Retinal pigment epithelial cell (primary cell): ENCODE measurements at regions not wholly inside any gene's neighbourhood (a gene's known extent, or its start where the extent isn't known, plus 50 kb on each side); places are given as distances from the start of the nearest gene placed in this dataset.

Source experiments
- DNase-seq: peaks from one replicate; pipeline ENCODE4 v3.0.0-alpha.2; 2010; ENCODE audit warnings: low read depth
- H3K4me3 ChIP-seq: 2 replicates; pipeline ENCODE4 v1.5.1; 2011; ENCODE audit warnings: mild to moderate bottlenecking, low read length, control low read depth, moderate library complexity
- CTCF ChIP-seq: conservative IDR thresholded peaks from 2 replicates; pipeline ENCODE4 v1.5.1; 2011; ENCODE audit warnings: low read depth, low read length, control low read depth, inconsistent platforms

GRCh38 chr13:44822291-44822690, 167.0 kb downstream of the NUFIP1 start:
- no peak for DNase-seq
- TF ChIP-seq CTCF, result no peak
- no peak overlapping the region for H3K4me3 ChIP-seq

- DNase-seq, result no peak
Observed at GRCh38 chr13:44819772-44820171, 169.5 kb downstream of the NUFIP1 start.

DNA sequence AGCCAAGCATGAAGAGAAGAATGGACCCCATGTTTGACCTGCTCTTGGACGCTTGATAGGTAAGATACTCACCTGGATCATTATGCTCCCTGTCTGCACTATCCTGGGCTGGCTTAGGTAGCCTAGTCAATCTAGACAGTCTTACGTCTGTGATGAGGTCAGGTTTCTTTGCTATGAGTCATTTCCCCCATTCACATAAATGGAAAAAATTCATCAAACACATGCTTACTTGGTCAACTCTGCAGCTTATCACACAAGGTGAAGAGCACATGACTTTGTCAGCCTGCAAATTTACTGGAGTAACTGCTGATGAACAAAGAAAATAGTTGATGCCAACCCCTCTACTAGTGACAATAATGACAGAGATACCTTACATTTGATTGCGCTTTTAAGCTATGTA, 170.0 kb downstream of the NUFIP1 start:
- peak; percentile 83 for DNase-seq
- TF ChIP-seq CTCF, result no peak
- no peak overlapping the region for H3K4me3 ChIP-seq

More at GRCh38 chr13:44819772-44820171, 169.5 kb downstream of the NUFIP1 start:
- no peak for TF ChIP-seq CTCF
- no peak overlapping the region for H3K4me3 ChIP-seq

DNA sequence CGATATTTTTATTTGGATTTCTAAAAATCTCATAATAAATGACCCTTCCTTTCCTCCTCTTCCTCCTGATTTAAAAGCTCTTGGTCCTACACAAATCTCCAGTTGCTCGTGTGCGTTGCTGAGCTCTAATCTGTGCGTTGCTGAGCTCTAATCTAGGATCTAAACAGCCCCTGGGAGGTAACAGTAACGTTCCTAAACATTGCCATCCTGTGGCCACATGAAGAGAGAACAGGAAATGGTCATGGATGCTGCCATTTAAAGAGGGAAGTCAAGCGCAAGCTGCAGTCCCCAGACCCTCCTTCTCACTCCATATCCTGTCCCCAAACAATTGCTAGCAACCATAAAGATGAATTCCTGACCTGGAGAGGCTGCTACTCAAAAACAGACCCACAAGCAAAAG, 170.8 kb downstream of the NUFIP1 start:
- TF ChIP-seq CTCF, result peak; percentile 37
- H3K4me3 ChIP-seq, result no peak overlapping the region
- DNase-seq, result no peak

- TF ChIP-seq CTCF, result no peak
- DNase-seq, result no peak
- H3K4me3 ChIP-seq, result no peak overlapping the region
Observed at GRCh38 chr13:44818016-44818415, 171.3 kb downstream of the NUFIP1 start.

- no peak for TF ChIP-seq CTCF
- no peak overlapping the region for H3K4me3 ChIP-seq
- no peak for DNase-seq
Observed at GRCh38 chr13:44817131-44817671, 172.1 kb downstream of the NUFIP1 start.

- peak; percentile 78 for DNase-seq
- TF ChIP-seq CTCF, result no peak
- H3K4me3 ChIP-seq, result no peak overlapping the region
Observed at GRCh38 chr13:44816701-44817100, 172.6 kb downstream of the NUFIP1 start.
